ENCODE measurements at regions not wholly inside any gene's neighbourhood (a gene's known extent, or its start where the extent isn't known, plus 50 kb on each side); places are given as distances from the start of the nearest gene placed in this dataset.
"Not testable (repeated sequence)": the region's sequence is repeated elsewhere in the genome, so short reads cannot be mapped to it uniquely, and the experiment has no call there.

- DNase-seq (ENCODE audit: low read depth): no peak
Measured at GRCh38 chr1:65062339-65062738, 85.7 kb upstream of the AK4 start.

GRCh38 chr1:65063025-65063424 lies 85.0 kb upstream of the AK4 start:
- no peak for DNase-seq (ENCODE audit: low read depth)

- DNase-seq (ENCODE audit: low read depth): no peak
Measured at GRCh38 chr1:65064981-65065380, 83.0 kb upstream of the AK4 start.

- no peak for DNase-seq (ENCODE audit: low read depth)
Measured at GRCh38 chr1:65065524-65066418, 82.2 kb upstream of the AK4 start.

- DNase-seq (ENCODE audit: low read depth): no peak
Measured at GRCh38 chr1:65066419-65066765, 81.6 kb upstream of the AK4 start.

- peak; percentile 95 for DNase-seq (ENCODE audit: low read depth)
Measured at GRCh38 chr1:65066766-65067490, 81.1 kb upstream of the AK4 start.

- DNase-seq (ENCODE audit: low read depth): peak; percentile 81
Measured at GRCh38 chr1:65067491-65068201, 80.4 kb upstream of the AK4 start.

- peak; percentile 22 for DNase-seq (ENCODE audit: low read depth)
Measured at GRCh38 chr1:65068202-65069010, 79.6 kb upstream of the AK4 start.

GRCh38 chr1:65069011-65069565 lies 78.9 kb upstream of the AK4 start:
- DNase-seq (ENCODE audit: low read depth): no peak

GRCh38 chr1:65072845-65073244 lies 75.2 kb upstream of the AK4 start:
- DNase-seq (ENCODE audit: low read depth): no peak

GRCh38 chr1:65075123-65075976 lies 72.7 kb upstream of the AK4 start:
- DNase-seq (ENCODE audit: low read depth): peak; percentile 56

- DNase-seq (ENCODE audit: low read depth): no peak
Measured at GRCh38 chr1:65077369-65077768, 70.6 kb upstream of the AK4 start.

- DNase-seq (ENCODE audit: low read depth): peak; percentile 60
Measured at GRCh38 chr1:65079941-65080340, 68.1 kb upstream of the AK4 start.

GRCh38 chr1:65082346-65083040 lies 65.5 kb upstream of the AK4 start:
- peak; percentile 79 for DNase-seq (ENCODE audit: low read depth)

GRCh38 chr1:65083263-65083896 lies 64.6 kb upstream of the AK4 start:
- DNase-seq (ENCODE audit: low read depth): peak; percentile 56

- DNase-seq (ENCODE audit: low read depth): no peak
Measured at GRCh38 chr1:65084066-65084465, 63.9 kb upstream of the AK4 start.

GRCh38 chr1:65087519-65087918 lies 60.5 kb upstream of the AK4 start:
- DNase-seq (ENCODE audit: low read depth): not testable (repeated sequence)

- DNase-seq (ENCODE audit: low read depth): no peak
Measured at GRCh38 chr1:65090406-65090805, 57.6 kb upstream of the AK4 start.

- no peak for DNase-seq (ENCODE audit: low read depth)
Measured at GRCh38 chr1:65092691-65093090, 55.3 kb upstream of the AK4 start.
